Myocyte (in vitro differentiated cells): ENCODE measurements at regions not wholly inside any gene's neighbourhood (a gene's known extent, or its start where the extent isn't known, plus 50 kb on each side); places are given as distances from the start of the nearest gene placed in this dataset.
A peak's percentile ranks its signal among the peaks of the same experiment; 100 is the strongest.

Experiments used
- DNase-seq: peaks from one replicate; pipeline ENCODE4 v3.0.0-alpha.2; 2012; ENCODE audit warnings: low read depth

GRCh38 chr9:134502266-134502791 is 139.3 kb upstream of the COL5A1 start:
- no peak for DNase-seq

- DNase-seq = peak; percentile 98
Measured at GRCh38 chr9:134502809-134503211, 138.8 kb upstream of the COL5A1 start.

- DNase-seq = peak; percentile 68
Measured at GRCh38 chr9:134503301-134504105, 138.1 kb upstream of the COL5A1 start.

- no peak for DNase-seq
Measured at GRCh38 chr9:134504106-134504385, 137.6 kb upstream of the COL5A1 start.

GRCh38 chr9:134505032-134505431 is 136.6 kb upstream of the COL5A1 start:
- DNase-seq = no peak

GRCh38 chr9:134509281-134509680 is 132.3 kb upstream of the COL5A1 start:
- no peak for DNase-seq

GRCh38 chr9:134509817-134510216 is 131.8 kb upstream of the COL5A1 start:
- no peak for DNase-seq

- no peak for DNase-seq
Measured at GRCh38 chr9:134514503-134514902, 127.1 kb upstream of the COL5A1 start.

- peak; percentile 80 for DNase-seq
Measured at GRCh38 chr9:134515026-134515821, 126.4 kb upstream of the COL5A1 start.

- no peak for DNase-seq
Measured at GRCh38 chr9:134516464-134516863, 125.1 kb upstream of the COL5A1 start.

GRCh38 chr9:134517069-134517680 is 124.4 kb upstream of the COL5A1 start:
- DNase-seq = peak; percentile 30

- no peak for DNase-seq
Measured at GRCh38 chr9:134518004-134518606, 123.5 kb upstream of the COL5A1 start.

- DNase-seq = no peak
Measured at GRCh38 chr9:134519375-134520070, 122.1 kb upstream of the COL5A1 start.

GRCh38 chr9:134521817-134522501 is 119.6 kb upstream of the COL5A1 start:
- no peak for DNase-seq

GRCh38 chr9:134522502-134522848 is 119.1 kb upstream of the COL5A1 start:
- DNase-seq = no peak

GRCh38 chr9:134522976-134523375 is 118.6 kb upstream of the COL5A1 start:
- no peak for DNase-seq

GRCh38 chr9:134525070-134525815 is 116.4 kb upstream of the COL5A1 start:
- DNase-seq = no peak

- no peak for DNase-seq
Measured at GRCh38 chr9:134525841-134526583, 115.6 kb upstream of the COL5A1 start.
